Fibroblast of peridontal ligament (primary cell): ENCODE measurements at regions not wholly inside any gene's neighbourhood (a gene's known extent, or its start where the extent isn't known, plus 50 kb on each side); places are given as distances from the start of the nearest gene placed in this dataset.
A peak's percentile ranks its signal among the peaks of the same experiment; 100 is the strongest.
"Not testable (repeated sequence)": the region's sequence is repeated elsewhere in the genome, so short reads cannot be mapped to it uniquely, and the experiment has no call there.

Experiments used
- DNase-seq: peaks from one replicate; pipeline ENCODE4 v3.0.0-alpha.2; 2010; ENCODE audit errors: extremely low read depth

DNA sequence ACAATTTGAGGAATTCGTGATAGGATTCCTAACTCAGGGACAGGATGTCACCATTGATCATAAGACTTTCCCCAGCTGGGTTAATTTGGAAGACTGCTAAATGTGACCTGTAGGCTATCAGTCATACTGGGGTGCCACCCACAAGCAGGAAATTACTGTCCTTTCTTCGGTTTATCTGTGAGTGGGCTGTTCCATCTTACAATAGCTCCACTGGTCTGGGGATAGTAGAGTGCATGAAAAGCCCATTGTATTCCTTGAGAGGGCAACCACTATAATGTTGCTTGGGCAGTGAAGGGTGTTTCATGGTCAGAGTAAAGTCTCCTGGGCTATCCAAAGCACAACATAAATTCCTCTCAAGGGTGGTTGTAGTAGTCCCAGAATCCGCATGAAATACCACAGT, 1523.0 kb upstream of the B3GALT2 start:
- no peak for DNase-seq

DNA sequence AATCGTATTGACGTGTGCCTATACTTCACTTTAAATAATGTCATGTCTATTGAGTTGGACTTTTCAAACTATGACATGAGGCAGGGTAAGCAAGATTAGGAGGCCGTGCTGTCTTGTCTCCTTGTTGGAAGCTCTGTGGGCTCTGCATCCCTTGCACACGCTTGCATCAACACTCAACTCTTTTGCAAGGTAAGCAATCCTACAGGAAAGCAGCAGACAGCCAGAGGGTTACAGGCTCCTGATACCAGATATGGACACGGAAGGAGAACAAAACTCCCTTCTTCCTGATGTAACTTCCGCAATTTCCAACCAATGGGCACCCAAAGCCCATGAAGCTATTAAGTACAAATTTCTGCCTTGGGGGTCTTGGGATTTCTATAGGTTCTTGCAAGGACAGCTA, 1520.7 kb upstream of the B3GALT2 start:
- no peak for DNase-seq

GRCh38 chr1:194705123-194705854, 1518.9 kb upstream of the B3GALT2 start:
- DNase-seq: peak; percentile 42

DNA sequence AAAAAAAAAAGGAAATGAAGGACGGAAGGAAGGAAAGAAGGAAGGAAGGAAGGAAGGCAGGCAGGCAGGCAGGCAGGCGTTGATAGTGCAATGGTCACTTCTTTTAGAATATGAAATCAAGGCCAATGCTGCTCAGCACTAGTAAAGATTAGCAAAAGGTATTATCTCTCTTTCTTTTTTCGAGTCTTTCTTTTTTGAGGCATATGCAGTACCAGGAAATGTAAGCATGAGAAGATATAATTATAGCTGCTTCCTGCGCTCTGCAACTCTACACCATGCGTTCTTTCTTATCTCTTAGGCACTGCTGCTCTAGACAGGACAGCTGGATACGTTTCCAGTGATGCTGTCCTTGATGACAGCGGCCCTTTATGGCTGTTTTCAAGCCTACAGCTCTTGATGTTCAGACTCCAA, 1512.5 kb upstream of the B3GALT2 start:
- no peak for DNase-seq

GRCh38 chr1:194693244-194693643, 1506.8 kb upstream of the B3GALT2 start:
- DNase-seq: no peak

- DNase-seq: no peak
Measured at GRCh38 chr1:194684636-194685035, 1498.2 kb upstream of the B3GALT2 start.

- DNase-seq: peak; percentile 1
Measured at GRCh38 chr1:194658090-194658439, 1471.7 kb upstream of the B3GALT2 start.

DNA sequence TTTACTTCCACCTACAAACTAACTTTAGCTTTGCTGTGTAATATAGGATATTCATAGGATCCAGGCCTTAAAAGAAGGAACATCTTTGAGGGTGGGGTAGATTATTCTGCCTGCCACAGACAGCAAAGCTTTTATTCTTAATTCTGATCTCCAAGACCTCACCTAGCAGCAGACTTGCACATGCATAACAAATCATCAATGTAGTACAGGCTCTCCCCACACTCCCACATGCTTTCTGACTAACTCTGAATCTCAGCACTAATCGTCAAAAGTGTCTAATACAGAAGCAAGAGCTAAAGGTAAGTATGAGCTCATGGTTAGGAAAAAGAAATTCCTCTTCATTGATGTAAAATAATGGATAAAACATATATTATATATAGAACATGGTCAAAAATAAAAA, 1468.5 kb upstream of the B3GALT2 start:
- DNase-seq: no peak

GRCh38 chr1:194653385-194653784, 1467.0 kb upstream of the B3GALT2 start:
- no peak for DNase-seq

DNA sequence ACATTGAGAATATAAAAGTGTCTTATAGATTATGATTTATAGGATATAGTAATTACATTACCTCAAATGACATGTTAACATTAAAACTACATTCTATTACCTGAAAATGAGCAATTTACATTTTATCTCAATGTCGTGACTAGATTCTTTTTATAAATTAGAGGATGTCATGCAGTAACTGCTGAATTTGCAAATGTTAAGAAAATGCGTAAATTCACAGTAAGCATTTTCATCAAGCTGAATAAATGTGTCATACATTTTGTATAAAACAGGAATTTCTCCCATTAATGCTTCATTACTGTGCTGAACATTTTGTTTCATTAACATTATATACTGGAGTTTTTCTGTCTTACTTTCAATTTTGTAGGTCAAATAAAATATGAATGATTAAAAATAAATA, 1460.7 kb upstream of the B3GALT2 start:
- DNase-seq: no peak

DNA sequence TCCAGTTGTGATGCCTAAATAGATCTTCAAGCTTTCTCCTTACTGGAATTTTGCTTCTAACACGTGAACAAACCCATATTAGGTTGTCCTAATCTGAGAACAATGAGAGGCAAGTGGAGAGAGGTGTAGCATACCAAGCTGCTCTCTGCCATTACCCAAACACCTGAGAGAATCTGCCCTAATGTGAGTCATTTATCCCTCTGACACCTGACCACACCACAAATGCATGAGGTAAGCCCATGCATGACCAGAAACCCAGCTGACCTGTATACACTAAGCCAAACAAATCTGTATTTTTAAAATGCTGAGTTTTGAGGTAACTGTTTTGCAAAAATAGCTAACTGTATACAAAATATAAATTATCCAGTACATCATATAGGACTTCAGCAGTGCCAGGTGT, 1458.1 kb upstream of the B3GALT2 start:
- no peak for DNase-seq

GRCh38 chr1:194640322-194640721, 1453.9 kb upstream of the B3GALT2 start:
- DNase-seq: no peak

GRCh38 chr1:194629011-194629410, 1442.6 kb upstream of the B3GALT2 start:
- DNase-seq: no peak

- no peak for DNase-seq
Measured at GRCh38 chr1:194624833-194625232, 1438.4 kb upstream of the B3GALT2 start.

DNA sequence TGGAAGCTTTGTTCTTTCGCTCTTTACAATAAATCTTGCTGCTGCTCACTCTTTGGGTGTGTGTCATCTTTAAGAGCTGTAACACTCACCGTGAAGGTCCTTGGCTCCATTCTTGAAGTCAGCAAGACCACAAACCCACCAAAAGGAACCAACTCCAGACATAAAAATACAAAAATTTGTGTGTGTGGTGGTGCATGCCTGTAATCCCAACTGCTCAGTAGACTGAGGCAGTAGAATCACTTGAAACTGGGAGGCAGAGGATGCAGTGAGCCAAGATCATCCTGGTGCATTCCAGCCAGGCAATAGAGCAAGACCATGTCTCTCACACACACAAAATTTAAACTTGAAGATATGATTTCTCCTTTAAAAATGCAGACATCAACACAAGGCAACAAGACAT, 1431.7 kb upstream of the B3GALT2 start:
- DNase-seq: no peak

DNA sequence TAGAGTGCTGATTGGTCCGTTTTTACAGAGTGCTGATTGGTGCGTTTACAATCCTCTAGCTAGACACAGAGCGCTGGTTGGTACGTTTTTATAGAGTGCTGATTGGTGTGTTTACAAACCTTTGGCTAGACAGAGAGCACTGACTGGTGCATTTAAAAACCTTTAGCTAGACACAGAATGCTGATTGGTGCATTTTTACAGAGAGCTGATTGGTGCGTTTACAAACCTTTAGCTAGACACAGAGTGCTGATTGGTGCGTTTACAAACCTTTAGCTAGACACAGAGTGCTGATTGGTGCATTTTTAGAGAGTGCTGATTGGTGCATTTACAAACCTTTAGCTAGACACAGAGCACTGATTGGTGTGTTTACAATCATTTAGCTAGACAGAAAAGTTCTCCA, 1430.9 kb upstream of the B3GALT2 start:
- not testable (repeated sequence) for DNase-seq

- no peak for DNase-seq
Measured at GRCh38 chr1:194616835-194617234, 1430.4 kb upstream of the B3GALT2 start.

- DNase-seq: no peak
Measured at GRCh38 chr1:194602184-194602583, 1415.8 kb upstream of the B3GALT2 start.

- no peak for DNase-seq
Measured at GRCh38 chr1:194600716-194601115, 1414.3 kb upstream of the B3GALT2 start.

DNA sequence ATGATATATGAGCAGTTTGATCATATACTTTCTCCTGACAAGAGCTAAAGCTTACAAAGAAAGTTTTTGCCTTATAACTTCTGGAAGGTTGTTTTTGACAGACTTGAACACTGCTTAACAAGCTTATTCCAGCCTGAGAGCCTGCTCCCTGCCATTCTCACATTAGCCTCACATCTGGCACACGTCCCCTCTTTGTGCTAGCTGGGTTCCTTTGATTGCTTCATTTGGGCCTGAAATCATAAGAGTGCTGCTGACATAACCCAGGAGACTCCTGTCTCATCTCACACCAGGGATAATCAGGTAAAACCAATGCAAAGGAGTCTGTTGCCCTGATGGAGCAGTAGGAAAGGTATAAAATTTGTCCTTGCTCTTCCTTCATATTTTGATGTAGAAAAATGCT, 1411.7 kb upstream of the B3GALT2 start:
- no peak for DNase-seq

DNA sequence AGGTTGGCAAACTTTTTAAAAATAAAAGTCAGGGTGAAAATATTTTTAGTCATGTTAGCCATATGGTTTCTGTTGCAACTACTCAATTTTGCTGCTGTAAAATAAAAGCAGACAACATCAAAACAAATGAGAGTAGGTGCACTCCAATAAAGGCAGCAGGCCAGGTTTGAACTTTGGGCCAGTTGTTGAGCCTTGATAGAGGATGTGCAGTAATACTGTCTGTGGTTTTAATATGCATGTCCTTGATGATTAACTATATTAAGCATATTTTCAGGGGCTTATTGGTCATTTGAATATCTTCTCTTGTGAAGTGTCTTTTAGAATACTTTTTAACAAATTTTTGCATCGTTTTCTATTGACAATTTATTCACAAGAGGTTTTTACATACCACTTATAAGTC, 1399.9 kb upstream of the B3GALT2 start:
- DNase-seq: no peak

GRCh38 chr1:194584052-194584451, 1397.6 kb upstream of the B3GALT2 start:
- no peak for DNase-seq

DNA sequence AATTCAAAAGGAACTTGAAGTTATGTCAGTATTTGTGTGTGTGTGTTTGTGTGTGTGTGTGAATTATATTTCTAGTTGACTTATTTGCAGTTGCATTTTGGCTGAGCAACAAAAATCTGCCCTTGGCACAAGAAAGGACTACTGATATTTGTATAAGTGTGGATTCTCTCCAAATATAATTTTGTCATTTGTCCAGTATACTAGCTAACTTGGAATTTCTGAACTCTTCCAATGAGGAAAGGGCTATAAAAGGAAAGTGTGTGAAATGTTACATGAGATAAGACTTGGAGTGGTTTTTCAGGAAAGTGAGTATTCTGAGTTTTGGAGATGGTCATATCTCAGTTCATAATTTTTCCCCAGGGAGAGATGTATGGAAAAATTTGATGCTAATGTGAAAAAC, 1384.1 kb upstream of the B3GALT2 start:
- peak; percentile 54 for DNase-seq

- DNase-seq: no peak
Measured at GRCh38 chr1:194568610-194569009, 1382.2 kb upstream of the B3GALT2 start.
